Adrenal gland (tissue), 5 donors: ENCODE measurements at regions not wholly inside any gene's neighbourhood (a gene's known extent, or its start where the extent isn't known, plus 50 kb on each side); places are given as distances from the start of the nearest gene placed in this dataset.

Experiments
- CTCF ChIP-seq, 6 experiments: fragments of 450-650 bp in 4 of 6; fragments of 200-600 bp in 2 of 6; sonication (generic) in 1 of 6; IDR thresholded peaks; 1 replicate in 5 of 6; 2 replicates in 1 of 6; pipeline versions ENCODE4 v1.5.1 to v1.8.0; 2016 to 2021; ENCODE audit warnings: antibody characterized with exemption in 6 of 6, mild to moderate bottlenecking in 2 of 6, moderate library complexity in 1 of 6
- POLR2A ChIP-seq, 2 donors: fragments of 450-650 bp; IDR thresholded peaks; one replicate each; pipeline ENCODE4 v1.6.1; 2017; ENCODE audit warnings: antibody characterized with exemption in 2 of 2, mild to moderate bottlenecking in 2 of 2, moderate library complexity in 1 of 2
- donor health status: DM: no; HTN: no; CAD: no.

- no peak for TF ChIP-seq CTCF (IDR thresholded peaks at IDR 0.05)
- TF ChIP-seq POLR2A (IDR thresholded peaks at IDR 0.05) = no peak
Measured at GRCh38 chr3:86594838-86595237, 396.1 kb downstream of the VGLL3 start.
